Cardiac fibroblast (primary cell): ENCODE measurements at regions not wholly inside any gene's neighbourhood (a gene's known extent, or its start where the extent isn't known, plus 50 kb on each side); places are given as distances from the start of the nearest gene placed in this dataset.

Experiments
- DNase-seq, 2 donors: peaks; one replicate each; pipeline versions ENCODE4 v3.0.0 to v3.0.0-alpha.2; 2010; ENCODE audit warnings: low read depth in 2 of 2
- H3K4me3 ChIP-seq, 2 donors: replicated peaks in 1 of 2; 1 replicate in 1 of 2; 2 replicates in 1 of 2; pipeline ENCODE4 v1.5.1; 2011; ENCODE audit warnings: low read depth in 2 of 2, low read length in 2 of 2, mild to moderate bottlenecking in 2 of 2, moderate library complexity in 1 of 2
- CTCF ChIP-seq: IDR thresholded peaks from one replicate; pipeline ENCODE4 v1.5.1; 2011; ENCODE audit warnings: low read depth, mild to moderate bottlenecking, low read length, inconsistent platforms

GRCh38 chr10:120110196-120110595 is 217.7 kb downstream of the SEC23IP start:
- no peak overlapping the region for H3K4me3 ChIP-seq
- DNase-seq: no peak
- no peak for TF ChIP-seq CTCF

- DNase-seq: no peak
These were observed 219.1 kb downstream of the SEC23IP start for GRCh38 chr10:120111628-120112027.

GRCh38 chr10:120112809-120113208 is 220.3 kb downstream of the SEC23IP start:
- no peak for DNase-seq
- no peak for TF ChIP-seq CTCF
- H3K4me3 ChIP-seq: no peak overlapping the region

More at GRCh38 chr10:120111628-120112027, 219.1 kb downstream of the SEC23IP start:
- no peak overlapping the region for H3K4me3 ChIP-seq
- no peak for TF ChIP-seq CTCF

- TF ChIP-seq CTCF: no peak
- no peak overlapping the region for H3K4me3 ChIP-seq
- no peak for DNase-seq
These were observed 223.4 kb downstream of the SEC23IP start for GRCh38 chr10:120115959-120116358.

GRCh38 chr10:120121768-120122167 is 229.2 kb downstream of the SEC23IP start:
- DNase-seq: no peak
- H3K4me3 ChIP-seq: no peak overlapping the region
- no peak for TF ChIP-seq CTCF

GRCh38 chr10:120131183-120131582 is 238.7 kb downstream of the SEC23IP start:
- TF ChIP-seq CTCF: no peak
- DNase-seq: peak; percentile 0 to 3
- H3K4me3 ChIP-seq: no peak overlapping the region

GRCh38 chr10:120132811-120133210 is 240.3 kb downstream of the SEC23IP start:
- DNase-seq: no peak
- H3K4me3 ChIP-seq: no peak overlapping the region
- TF ChIP-seq CTCF: no peak
